ENCODE measurements at regions not wholly inside any gene's neighbourhood (a gene's known extent, or its start where the extent isn't known, plus 50 kb on each side); places are given as distances from the start of the nearest gene placed in this dataset.

DNA sequence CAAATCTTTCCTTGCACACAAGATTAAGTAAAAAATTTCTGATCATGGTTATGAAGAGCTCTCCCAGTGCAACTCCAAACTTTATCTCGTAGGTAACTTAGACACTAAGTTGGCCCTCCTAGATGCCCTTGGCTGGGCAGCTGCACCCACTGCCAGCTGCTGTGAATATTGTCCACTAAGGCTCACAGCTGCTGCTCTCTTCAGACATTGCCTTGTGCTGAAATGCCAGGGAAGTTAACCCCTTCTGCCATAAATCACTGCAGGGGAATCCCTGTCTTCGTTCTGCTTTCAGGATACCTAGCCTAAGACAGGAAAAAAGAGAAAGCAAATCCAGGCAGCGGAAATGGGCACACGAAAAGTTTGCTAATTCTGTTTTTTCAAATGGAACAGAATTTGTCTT is 106.4 kb downstream of the IRX5 start:
- H3K27me3 Mint-ChIP-seq (ENCODE audit: unreplicated experiment): peaks cover 2% of the 10 kb centered on the region
- DNase-seq (ENCODE audit: low spot score): no peak
- no peak overlapping the region for H3K4me3 Mint-ChIP-seq (ENCODE audit: unreplicated experiment)
- H3K36me3 Mint-ChIP-seq (ENCODE audit: low read depth, unreplicated experiment): no peaks in the 10 kb centered on the region
- H3K4me1 Mint-ChIP-seq (ENCODE audit: unreplicated experiment): peaks cover 3% of the 10 kb centered on the region
- TF ChIP-seq CTCF (IDR thresholded peaks at IDR 0.05; ENCODE audit: unreplicated experiment): no peak
- no peaks in the 10 kb centered on the region for H3K9me3 Mint-ChIP-seq (ENCODE audit: unreplicated experiment)
- H3K27ac Mint-ChIP-seq (ENCODE audit: unreplicated experiment): no peak overlapping the region

GRCh38 chr16:55037966-55038365 is 107.3 kb downstream of the IRX5 start:
- H3K27me3 Mint-ChIP-seq (ENCODE audit: unreplicated experiment): peaks cover 4% of the 10 kb centered on the region
- peaks cover 3% of the 10 kb centered on the region for H3K4me1 Mint-ChIP-seq (ENCODE audit: unreplicated experiment)
- no peak overlapping the region for H3K4me3 Mint-ChIP-seq (ENCODE audit: unreplicated experiment)
- H3K9me3 Mint-ChIP-seq (ENCODE audit: unreplicated experiment): no peaks in the 10 kb centered on the region
- no peaks in the 10 kb centered on the region for H3K36me3 Mint-ChIP-seq (ENCODE audit: low read depth, unreplicated experiment)
- no peak for TF ChIP-seq CTCF (IDR thresholded peaks at IDR 0.05; ENCODE audit: unreplicated experiment)
- DNase-seq (ENCODE audit: low spot score): no peak
- no peak overlapping the region for H3K27ac Mint-ChIP-seq (ENCODE audit: unreplicated experiment)

DNA sequence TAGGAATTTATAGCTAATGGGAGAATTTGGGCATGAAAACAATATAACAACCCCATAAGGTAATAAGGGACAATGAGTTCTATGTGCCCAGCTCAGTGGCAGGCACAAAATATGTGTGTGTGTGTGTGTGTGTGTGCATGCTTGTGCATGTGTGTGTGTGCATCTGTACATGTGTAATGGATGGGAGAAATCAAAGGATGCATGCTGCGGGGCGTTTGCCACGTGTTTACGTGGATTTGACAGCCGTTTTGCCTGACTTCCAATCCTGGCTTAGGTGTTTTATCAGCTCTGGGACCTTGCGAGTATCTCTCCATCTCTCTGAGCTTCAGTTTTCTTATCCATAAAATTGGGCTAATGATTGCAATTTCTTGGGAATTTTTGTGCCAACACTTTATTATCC is 108.4 kb downstream of the IRX5 start:
- no peak for DNase-seq (ENCODE audit: low spot score)
- Mint-ChIP-seq H3K9me3 (ENCODE audit: unreplicated experiment) (no peaks in the 10 kb centered on the region), H3K27me3 (ENCODE audit: unreplicated experiment) (peaks cover 4% of the 10 kb centered on the region), H3K27ac (ENCODE audit: unreplicated experiment) (no peak overlapping the region), H3K36me3 (ENCODE audit: low read depth, unreplicated experiment) (no peaks in the 10 kb centered on the region), H3K4me1 (ENCODE audit: unreplicated experiment) (peaks cover 3% of the 10 kb centered on the region), H3K4me3 (ENCODE audit: unreplicated experiment) (no peak overlapping the region)
- no peak for TF ChIP-seq CTCF (IDR thresholded peaks at IDR 0.05; ENCODE audit: unreplicated experiment)

DNA sequence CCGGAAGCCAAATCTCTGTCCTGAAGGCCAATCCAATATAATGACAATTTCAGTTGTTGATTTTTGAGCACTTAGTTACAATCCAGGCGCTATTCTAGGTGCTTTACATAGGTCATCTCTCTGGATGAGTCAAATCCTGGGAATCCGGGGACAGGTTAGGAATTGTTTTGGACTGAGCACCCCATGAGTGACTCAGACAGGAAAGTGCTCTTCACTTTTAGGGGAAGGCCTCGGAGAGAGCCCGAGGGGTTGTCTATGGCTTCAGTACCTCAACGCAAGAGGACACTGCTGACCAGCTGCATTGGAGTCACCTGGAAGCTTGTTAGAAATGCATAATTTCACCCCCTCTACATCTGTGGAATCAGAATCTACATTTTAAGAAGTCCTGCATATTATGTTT is 108.8 kb downstream of the IRX5 start:
- no peak overlapping the region for H3K4me3 Mint-ChIP-seq (ENCODE audit: unreplicated experiment)
- DNase-seq (ENCODE audit: low spot score): no peak
- H3K9me3 Mint-ChIP-seq (ENCODE audit: unreplicated experiment): no peaks in the 10 kb centered on the region
- no peak overlapping the region for H3K27ac Mint-ChIP-seq (ENCODE audit: unreplicated experiment)
- H3K4me1 Mint-ChIP-seq (ENCODE audit: unreplicated experiment): peaks cover 3% of the 10 kb centered on the region
- peaks cover 4% of the 10 kb centered on the region for H3K27me3 Mint-ChIP-seq (ENCODE audit: unreplicated experiment)
- no peak for TF ChIP-seq CTCF (IDR thresholded peaks at IDR 0.05; ENCODE audit: unreplicated experiment)
- no peaks in the 10 kb centered on the region for H3K36me3 Mint-ChIP-seq (ENCODE audit: low read depth, unreplicated experiment)

- Mint-ChIP-seq H3K4me3 (ENCODE audit: unreplicated experiment) (no peak overlapping the region), H3K27me3 (ENCODE audit: unreplicated experiment) (peaks cover 4% of the 10 kb centered on the region), H3K9me3 (ENCODE audit: unreplicated experiment) (no peaks in the 10 kb centered on the region), H3K4me1 (ENCODE audit: unreplicated experiment) (peaks cover 3% of the 10 kb centered on the region), H3K36me3 (ENCODE audit: low read depth, unreplicated experiment) (no peaks in the 10 kb centered on the region), H3K27ac (ENCODE audit: unreplicated experiment) (no peak overlapping the region)
- DNase-seq (ENCODE audit: low spot score): no peak
- no peak for TF ChIP-seq CTCF (IDR thresholded peaks at IDR 0.05; ENCODE audit: unreplicated experiment)
Observed at GRCh38 chr16:55039931-55040330, 109.3 kb downstream of the IRX5 start.
